BLaER1 (cell line): ENCODE measurements at regions not wholly inside any gene's neighbourhood (a gene's known extent, or its start where the extent isn't known, plus 50 kb on each side); places are given as distances from the start of the nearest gene placed in this dataset.
"Not testable (repeated sequence)": the region's sequence is repeated elsewhere in the genome, so short reads cannot be mapped to it uniquely, and the experiment has no call there.

Experiments used
- H3K27ac ChIP-seq: shearing (Covaris generic); formaldehyde crosslinking; 2 replicates; pipeline ENCODE4 v1.8.1; 2022
- H3K27me3 ChIP-seq: shearing (Covaris generic); formaldehyde crosslinking; 2 replicates; pipeline ENCODE4 v1.8.1; 2022
- H3K36me3 ChIP-seq: shearing (Covaris generic); formaldehyde crosslinking; 2 replicates; pipeline ENCODE4 v1.8.1; 2022
- H3K4me1 ChIP-seq: shearing (Covaris generic); formaldehyde crosslinking; 2 replicates; pipeline ENCODE4 v1.8.1; 2022
- H3K4me2 ChIP-seq: shearing (Covaris generic); formaldehyde crosslinking; 2 replicates; pipeline ENCODE4 v1.8.1; 2022
- H3K4me3 ChIP-seq: shearing (Covaris generic); formaldehyde crosslinking; 2 replicates; pipeline ENCODE4 v1.8.1; 2022
- H3K9ac ChIP-seq: shearing (Covaris generic); formaldehyde crosslinking; 2 replicates; pipeline ENCODE4 v1.8.1; 2022
- H3K9me3 ChIP-seq: shearing (Covaris generic); formaldehyde crosslinking; 2 replicates; pipeline ENCODE4 v1.8.1; 2022
- H4K20me1 ChIP-seq: shearing (Covaris generic); formaldehyde crosslinking; 2 replicates; pipeline ENCODE4 v1.8.1; 2022
- Cebpa-rat ChIP-seq: shearing (Covaris generic); IDR thresholded peaks from 2 replicates; pipeline ENCODE4 v1.8.1; 2022

- Histone ChIP-seq H3K27me3 (no peaks in the 10 kb centered on the region), H3K9ac (no peak overlapping the region), H3K9me3 (peaks cover 16% of the 10 kb centered on the region), H3K4me1 (peaks cover 10% of the 10 kb centered on the region), H4K20me1 (no peaks in the 10 kb centered on the region), H3K36me3 (no peaks in the 10 kb centered on the region), H3K27ac (no peak overlapping the region), H3K4me2 (no peak overlapping the region), H3K4me3 (no peak overlapping the region)
- no peak for TF ChIP-seq Cebpa-rat
Observed at GRCh38 chr10:52577047-52577446, 195.5 kb downstream of the MBL2 start.

- Histone ChIP-seq H3K4me1 (peaks cover 10% of the 10 kb centered on the region), H3K9me3 (peaks cover 25% of the 10 kb centered on the region), H3K9ac (no peak overlapping the region), H3K27ac (no peak overlapping the region), H4K20me1 (no peaks in the 10 kb centered on the region), H3K4me3 (no peak overlapping the region), H3K4me2 (no peak overlapping the region), H3K36me3 (no peaks in the 10 kb centered on the region), H3K27me3 (no peaks in the 10 kb centered on the region)
- TF ChIP-seq Cebpa-rat, result no peak
Observed at GRCh38 chr10:52578871-52579405, 193.6 kb downstream of the MBL2 start.

GRCh38 chr10:52581636-52582035 is 190.9 kb downstream of the MBL2 start:
- H3K4me3 ChIP-seq, H3K9ac ChIP-seq, H3K36me3 ChIP-seq, H3K4me1 ChIP-seq, H4K20me1 ChIP-seq, H3K27me3 ChIP-seq, H3K27ac ChIP-seq, H3K4me2 ChIP-seq: not testable (repeated sequence)
- peaks cover 35% of the 10 kb centered on the region for H3K9me3 ChIP-seq

GRCh38 chr10:52583336-52583735 is 189.2 kb downstream of the MBL2 start:
- H3K4me1 ChIP-seq, result no peaks in the 10 kb centered on the region
- H4K20me1 ChIP-seq, result no peaks in the 10 kb centered on the region
- H3K27ac ChIP-seq, result no peak overlapping the region
- no peak overlapping the region for H3K4me3 ChIP-seq
- no peak for TF ChIP-seq Cebpa-rat
- no peaks in the 10 kb centered on the region for H3K36me3 ChIP-seq
- no peak overlapping the region for H3K4me2 ChIP-seq
- H3K9me3 ChIP-seq, result peaks cover 40% of the 10 kb centered on the region
- H3K27me3 ChIP-seq, result no peaks in the 10 kb centered on the region
- H3K9ac ChIP-seq, result no peak overlapping the region

- no peak for TF ChIP-seq Cebpa-rat
- no peak overlapping the region for H3K4me2 ChIP-seq
- no peak overlapping the region for H3K27ac ChIP-seq
- H4K20me1 ChIP-seq, result no peaks in the 10 kb centered on the region
- H3K9ac ChIP-seq, result no peak overlapping the region
- H3K4me3 ChIP-seq, result no peak overlapping the region
- H3K9me3 ChIP-seq, result peaks cover 28% of the 10 kb centered on the region
- no peaks in the 10 kb centered on the region for H3K4me1 ChIP-seq
- H3K27me3 ChIP-seq, result no peaks in the 10 kb centered on the region
- no peaks in the 10 kb centered on the region for H3K36me3 ChIP-seq
Observed at GRCh38 chr10:52586710-52587109, 185.9 kb downstream of the MBL2 start.

- TF ChIP-seq Cebpa-rat, result no peak
- no peaks in the 10 kb centered on the region for H3K27me3 ChIP-seq
- H3K4me3 ChIP-seq, result no peak overlapping the region
- H3K4me1 ChIP-seq, result no peaks in the 10 kb centered on the region
- 0 out of 2 replicates have a peak overlapping the region, but pooled peaks have one; percentile 25 for H3K9ac ChIP-seq
- H3K9me3 ChIP-seq, result no peaks in the 10 kb centered on the region
- H3K27ac ChIP-seq, result no peak overlapping the region
- no peaks in the 10 kb centered on the region for H3K36me3 ChIP-seq
- no peaks in the 10 kb centered on the region for H4K20me1 ChIP-seq
- peak overlapping the region; percentile 46 for H3K4me2 ChIP-seq
Observed at GRCh38 chr10:52597189-52597863, 175.3 kb downstream of the MBL2 start.

GRCh38 chr10:52598936-52599335 is 173.6 kb downstream of the MBL2 start:
- Histone ChIP-seq H4K20me1 (no peaks in the 10 kb centered on the region), H3K9me3 (no peaks in the 10 kb centered on the region)

GRCh38 chr10:52599551-52600200 is 172.9 kb downstream of the MBL2 start:
- Histone ChIP-seq H3K4me3 (no peak overlapping the region), H3K4me2 (no peak overlapping the region), H3K27ac (no peak overlapping the region), H3K4me1 (no peaks in the 10 kb centered on the region), H3K27me3 (no peaks in the 10 kb centered on the region), H3K9me3 (no peaks in the 10 kb centered on the region), H3K36me3 (no peaks in the 10 kb centered on the region), H3K9ac (no peak overlapping the region), H4K20me1 (no peaks in the 10 kb centered on the region)
- no peak for TF ChIP-seq Cebpa-rat

More at GRCh38 chr10:52598936-52599335, 173.6 kb downstream of the MBL2 start:
- no peak overlapping the region for H3K4me3 ChIP-seq
- H3K27ac ChIP-seq, result no peak overlapping the region
- H3K36me3 ChIP-seq, result no peaks in the 10 kb centered on the region
- no peaks in the 10 kb centered on the region for H3K27me3 ChIP-seq
- H3K4me2 ChIP-seq, result no peak overlapping the region
- no peak for TF ChIP-seq Cebpa-rat
- no peak overlapping the region for H3K9ac ChIP-seq
- no peaks in the 10 kb centered on the region for H3K4me1 ChIP-seq

- not testable (repeated sequence) for H3K36me3 ChIP-seq, H4K20me1 ChIP-seq, H3K27me3 ChIP-seq, H3K4me1 ChIP-seq, H3K27ac ChIP-seq, H3K4me3 ChIP-seq, H3K9me3 ChIP-seq, H3K9ac ChIP-seq, H3K4me2 ChIP-seq
Observed at GRCh38 chr10:52604131-52604530, 168.5 kb downstream of the MBL2 start.

GRCh38 chr10:52609071-52609470 is 163.5 kb downstream of the MBL2 start:
- no peak overlapping the region for H3K4me3 ChIP-seq
- H3K27ac ChIP-seq, result no peak overlapping the region
- no peaks in the 10 kb centered on the region for H3K9me3 ChIP-seq
- no peak overlapping the region for H3K9ac ChIP-seq
- no peaks in the 10 kb centered on the region for H3K36me3 ChIP-seq
- no peaks in the 10 kb centered on the region for H3K4me1 ChIP-seq
- no peak for TF ChIP-seq Cebpa-rat
- no peaks in the 10 kb centered on the region for H4K20me1 ChIP-seq
- H3K4me2 ChIP-seq, result no peak overlapping the region
- no peaks in the 10 kb centered on the region for H3K27me3 ChIP-seq
